DMS 273 (cell line): ENCODE measurements at regions not wholly inside any gene's neighbourhood (a gene's known extent, or its start where the extent isn't known, plus 50 kb on each side); places are given as distances from the start of the nearest gene placed in this dataset.

Source experiments
- DNase-seq: peaks from one replicate; lab custom pipeline; 2025; ENCODE audit not compliant: unreplicated experiment; lab: John Stamatoyannopoulos, UW

DNA sequence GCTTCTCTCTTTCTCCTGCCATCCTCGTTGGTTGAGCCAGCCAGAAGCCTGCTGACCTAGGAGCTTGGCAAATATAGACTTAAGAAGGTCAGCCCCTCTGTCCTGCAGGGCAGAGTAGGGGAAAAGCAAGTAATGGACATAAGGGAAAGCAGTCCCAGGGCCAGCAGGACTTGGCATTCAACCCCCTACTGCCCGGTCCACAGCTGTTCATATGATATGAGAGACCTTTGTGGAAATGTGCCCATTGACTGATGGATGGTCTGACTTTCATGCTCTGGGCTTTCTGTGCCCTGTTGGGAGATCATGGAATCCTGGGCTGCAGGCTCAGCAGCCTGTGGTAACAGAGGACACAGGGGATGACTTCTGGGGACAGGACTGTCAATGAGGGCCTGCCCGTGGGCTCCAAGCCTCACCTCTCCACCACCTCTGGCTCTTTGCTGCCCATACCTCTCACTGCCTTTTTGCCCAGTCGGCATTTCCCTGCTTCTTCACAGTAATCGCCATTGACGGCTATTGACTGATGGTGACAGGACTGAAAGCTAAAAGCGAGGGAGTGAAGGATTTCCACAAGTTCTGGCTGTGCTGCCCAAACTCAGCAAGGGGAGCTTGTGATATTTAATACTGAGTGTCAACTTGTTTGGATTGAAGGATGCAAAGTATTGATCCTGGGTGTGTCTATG lies 60.0 kb upstream of the NMNAT3 start:
- no peak for DNase-seq

DNA sequence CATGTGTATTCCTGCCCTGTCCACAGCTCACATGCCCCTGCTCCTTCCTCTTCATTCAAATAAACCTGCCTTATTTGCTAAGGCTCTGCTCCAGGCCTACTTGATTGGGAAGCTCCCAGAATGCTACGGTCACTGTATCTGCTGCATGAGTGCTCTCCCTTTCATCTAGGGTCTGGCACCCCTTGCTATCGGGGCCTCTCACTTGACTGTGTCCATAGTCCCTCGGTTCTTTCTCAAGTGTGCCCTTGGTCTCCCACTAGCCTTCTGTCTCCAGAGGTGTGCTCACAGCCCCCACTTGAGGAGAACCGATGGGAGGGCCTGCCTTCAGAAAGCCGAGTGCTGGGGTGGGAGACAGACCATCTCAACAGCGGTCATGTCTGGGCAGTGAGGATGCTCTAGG lies 57.4 kb upstream of the NMNAT3 start:
- no peak for DNase-seq

GRCh38 chr3:139732729-139733128 lies 55.0 kb upstream of the NMNAT3 start:
- peak; percentile 73 for DNase-seq

DNA sequence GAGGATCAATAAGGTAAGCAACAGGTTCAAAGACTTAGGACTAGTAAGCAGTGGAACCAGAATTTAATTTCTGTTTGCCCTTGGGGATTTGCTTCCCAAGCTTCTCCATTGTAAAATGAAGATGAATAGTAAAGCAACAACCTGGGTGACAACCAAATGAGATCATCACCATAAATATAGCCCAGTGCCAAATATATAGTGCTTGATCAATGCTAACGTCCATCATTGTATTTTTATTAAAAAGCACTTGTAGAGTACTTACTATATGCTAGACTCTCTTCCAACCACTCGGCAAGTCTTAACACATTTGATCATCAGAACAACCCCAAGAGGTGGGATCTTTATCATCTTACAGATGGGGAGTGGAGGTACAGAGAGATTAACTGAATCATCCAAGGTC lies 51.5 kb upstream of the NMNAT3 start:
- DNase-seq, result no peak

DNA sequence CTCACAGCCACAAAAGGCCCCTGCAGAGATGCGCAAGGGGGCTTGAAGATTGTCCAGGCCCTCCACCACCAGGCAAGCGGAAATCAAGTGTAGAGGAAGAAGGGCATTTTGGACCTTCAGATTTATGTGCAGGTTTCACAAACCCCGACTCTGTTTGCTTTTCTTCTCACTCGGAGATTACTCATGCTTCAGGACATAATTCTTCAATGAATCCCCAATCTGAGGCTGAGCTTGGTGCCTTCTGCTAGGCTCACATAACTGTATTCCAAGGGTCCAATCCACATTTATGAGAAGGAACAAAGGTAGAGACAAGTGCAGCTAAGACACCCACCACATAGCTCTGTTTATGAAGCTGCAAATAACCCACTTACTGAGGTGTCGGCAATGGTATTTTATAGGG lies 50.6 kb upstream of the NMNAT3 start:
- no peak for DNase-seq
